Activated CD4-positive, alpha-beta T cell treated with anti-CD3 and anti-CD28 coated beads for 48 hours (primary cell): ENCODE measurements at regions not wholly inside any gene's neighbourhood (a gene's known extent, or its start where the extent isn't known, plus 50 kb on each side); places are given as distances from the start of the nearest gene placed in this dataset.

Experiments
- DNase-seq: peaks from one replicate; pipeline ENCODE4 v3.0.0-alpha.2; 2020

- DNase-seq, result no peak
These were observed 374.7 kb upstream of the ADAMTS16 start for GRCh38 chr5:4765411-4765810.

GRCh38 chr5:4766101-4766500 lies 374.0 kb upstream of the ADAMTS16 start:
- DNase-seq, result no peak

- no peak for DNase-seq
These were observed 367.5 kb upstream of the ADAMTS16 start for GRCh38 chr5:4772591-4772990.

GRCh38 chr5:4773827-4774317 lies 366.3 kb upstream of the ADAMTS16 start:
- DNase-seq, result no peak

- no peak for DNase-seq
These were observed 362.7 kb upstream of the ADAMTS16 start for GRCh38 chr5:4777435-4777834.

- DNase-seq, result no peak
These were observed 359.5 kb upstream of the ADAMTS16 start for GRCh38 chr5:4780633-4781032.

GRCh38 chr5:4781299-4781698 lies 358.8 kb upstream of the ADAMTS16 start:
- no peak for DNase-seq

- DNase-seq, result no peak
These were observed 354.2 kb upstream of the ADAMTS16 start for GRCh38 chr5:4785971-4786370.

- DNase-seq, result no peak
These were observed 342.7 kb upstream of the ADAMTS16 start for GRCh38 chr5:4797445-4797844.

GRCh38 chr5:4802044-4802443 lies 338.1 kb upstream of the ADAMTS16 start:
- no peak for DNase-seq

GRCh38 chr5:4804691-4805360 lies 335.3 kb upstream of the ADAMTS16 start:
- DNase-seq, result no peak

GRCh38 chr5:4815002-4815401 lies 325.1 kb upstream of the ADAMTS16 start:
- DNase-seq, result no peak

- DNase-seq, result no peak
These were observed 322.4 kb upstream of the ADAMTS16 start for GRCh38 chr5:4817767-4818166.

- DNase-seq, result no peak
These were observed 308.8 kb upstream of the ADAMTS16 start for GRCh38 chr5:4831325-4831724.

- no peak for DNase-seq
These were observed 307.7 kb upstream of the ADAMTS16 start for GRCh38 chr5:4832471-4832870.

- no peak for DNase-seq
These were observed 306.9 kb upstream of the ADAMTS16 start for GRCh38 chr5:4833104-4833738.

- no peak for DNase-seq
These were observed 302.6 kb upstream of the ADAMTS16 start for GRCh38 chr5:4837489-4838058.

- no peak for DNase-seq
These were observed 294.9 kb upstream of the ADAMTS16 start for GRCh38 chr5:4845221-4845620.

GRCh38 chr5:4847766-4848165 lies 292.4 kb upstream of the ADAMTS16 start:
- DNase-seq, result no peak

- no peak for DNase-seq
These were observed 285.1 kb upstream of the ADAMTS16 start for GRCh38 chr5:4855036-4855435.

- DNase-seq, result no peak
These were observed 284.2 kb upstream of the ADAMTS16 start for GRCh38 chr5:4855880-4856279.

GRCh38 chr5:4857761-4858160 lies 282.4 kb upstream of the ADAMTS16 start:
- DNase-seq, result no peak

GRCh38 chr5:4859500-4860235 lies 280.5 kb upstream of the ADAMTS16 start:
- DNase-seq, result no peak

- DNase-seq, result no peak
These were observed 279.5 kb upstream of the ADAMTS16 start for GRCh38 chr5:4860631-4861030.
